Lower lobe of right lung (tissue), 2 donors: ENCODE measurements at regions not wholly inside any gene's neighbourhood (a gene's known extent, or its start where the extent isn't known, plus 50 kb on each side); places are given as distances from the start of the nearest gene placed in this dataset.

Experiments
- ATAC-seq, 2 donors: fragments of 200-7000 bp; cut with Tn5 transposase; one replicate each; pipeline ENCODE4 v1.9.1; 2020 to 2022; ENCODE audit warnings: mild to moderate bottlenecking in 2 of 2, moderate library complexity in 2 of 2
- DNase-seq: peaks from one replicate; pipeline ENCODE4 v3.0.0-alpha.2; 2020
- H3K27ac ChIP-seq: fragments of 200-600 bp; one replicate; pipeline ENCODE4 v1.8.0; 2022
- H3K27me3 ChIP-seq: fragments of 200-600 bp; one replicate; pipeline ENCODE4 v1.8.0; 2022; ENCODE audit warnings: low read depth
- H3K36me3 ChIP-seq: fragments of 200-600 bp; one replicate; pipeline ENCODE4 v1.8.0; 2022; ENCODE audit warnings: mild to moderate bottlenecking
- H3K4me1 ChIP-seq: fragments of 200-600 bp; one replicate; pipeline ENCODE4 v1.8.0; 2022
- H3K4me3 ChIP-seq: fragments of 200-600 bp; one replicate; pipeline ENCODE4 v1.8.0; 2022; ENCODE audit warnings: mild to moderate bottlenecking
- H3K9me3 ChIP-seq: fragments of 200-600 bp; one replicate; pipeline ENCODE4 v1.8.0; 2022
- intact Hi-C: fragments of 100-400 bp; cut with DNase I; formaldehyde crosslinking; loops from one replicate; pipeline ENCODE4 v1.11.0; 2022
- TF ChIP-seq, protein P1 (sequence below): fragments of 200-600 bp; IDR thresholded peaks from one replicate; pipeline ENCODE4 v1.8.0; 2022; ENCODE audit warnings: antibody characterized with exemption, mild to moderate bottlenecking
- donor health status: DM: no; HTN: yes; CAD: no; lungs with severe emphysema.

DNA sequence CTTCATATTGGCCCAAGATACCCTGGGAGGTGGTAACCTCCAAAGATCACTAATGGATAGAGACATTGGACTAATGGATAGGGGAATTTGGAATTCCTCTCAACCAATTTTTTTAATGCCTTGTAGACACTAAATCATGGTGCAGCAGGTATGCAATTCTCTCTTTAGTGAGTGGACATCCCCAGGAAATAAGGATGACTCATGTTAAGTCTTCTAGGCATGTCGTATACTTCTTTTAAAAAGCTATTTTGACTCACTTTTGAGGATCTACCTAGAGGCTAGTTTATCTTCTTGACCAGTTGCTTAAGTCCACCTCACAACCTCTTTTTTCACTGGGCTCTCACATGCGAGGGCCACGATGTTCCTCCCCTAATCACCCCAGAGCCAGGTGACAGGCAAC, 211.6 kb upstream of the CDH12 start:
- Histone ChIP-seq H3K4me1 (no peaks in the 10 kb centered on the region), H3K36me3 (no peaks in the 10 kb centered on the region), H3K4me3 (no peak overlapping the region), H3K27me3 (no peaks in the 10 kb centered on the region), H3K9me3 (no peaks in the 10 kb centered on the region), H3K27ac (no peak overlapping the region)
- intact Hi-C loops = no loop called here
- DNase-seq (no peak), ATAC-seq (no peak)
- TF ChIP-seq, protein P1, sequence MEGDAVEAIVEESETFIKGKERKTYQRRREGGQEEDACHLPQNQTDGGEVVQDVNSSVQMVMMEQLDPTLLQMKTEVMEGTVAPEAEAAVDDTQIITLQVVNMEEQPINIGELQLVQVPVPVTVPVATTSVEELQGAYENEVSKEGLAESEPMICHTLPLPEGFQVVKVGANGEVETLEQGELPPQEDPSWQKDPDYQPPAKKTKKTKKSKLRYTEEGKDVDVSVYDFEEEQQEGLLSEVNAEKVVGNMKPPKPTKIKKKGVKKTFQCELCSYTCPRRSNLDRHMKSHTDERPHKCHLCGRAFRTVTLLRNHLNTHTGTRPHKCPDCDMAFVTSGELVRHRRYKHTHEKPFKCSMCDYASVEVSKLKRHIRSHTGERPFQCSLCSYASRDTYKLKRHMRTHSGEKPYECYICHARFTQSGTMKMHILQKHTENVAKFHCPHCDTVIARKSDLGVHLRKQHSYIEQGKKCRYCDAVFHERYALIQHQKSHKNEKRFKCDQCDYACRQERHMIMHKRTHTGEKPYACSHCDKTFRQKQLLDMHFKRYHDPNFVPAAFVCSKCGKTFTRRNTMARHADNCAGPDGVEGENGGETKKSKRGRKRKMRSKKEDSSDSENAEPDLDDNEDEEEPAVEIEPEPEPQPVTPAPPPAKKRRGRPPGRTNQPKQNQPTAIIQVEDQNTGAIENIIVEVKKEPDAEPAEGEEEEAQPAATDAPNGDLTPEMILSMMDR = no peak

DNA sequence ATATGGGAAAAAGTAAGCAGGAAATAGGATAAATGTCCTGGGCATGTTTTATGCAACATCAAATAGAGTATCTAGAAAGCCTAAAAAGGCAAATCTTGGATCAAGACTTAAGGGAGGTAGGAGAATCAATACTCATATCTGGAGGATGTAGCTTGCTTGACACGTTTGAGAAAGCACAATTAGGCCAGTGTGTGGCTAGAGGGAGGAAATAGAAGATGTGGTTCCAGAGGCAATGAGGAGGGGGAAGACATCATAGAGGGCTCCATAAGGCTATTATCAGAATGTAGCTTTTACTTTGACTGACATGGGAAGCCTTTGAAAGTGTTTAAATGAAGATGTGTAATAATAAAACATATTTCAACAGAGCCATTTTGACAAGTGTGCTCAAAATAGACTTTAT, 200.7 kb upstream of the CDH12 start:
- TF ChIP-seq, protein P1 = no peak
- Histone ChIP-seq H3K27me3 (no peaks in the 10 kb centered on the region), H3K27ac (no peak overlapping the region), H3K9me3 (no peaks in the 10 kb centered on the region), H3K4me3 (no peak overlapping the region), H3K36me3 (no peaks in the 10 kb centered on the region), H3K4me1 (no peaks in the 10 kb centered on the region)
- DNase-seq (no peak), ATAC-seq (no peak)
- intact Hi-C loops = no loop called here

DNA sequence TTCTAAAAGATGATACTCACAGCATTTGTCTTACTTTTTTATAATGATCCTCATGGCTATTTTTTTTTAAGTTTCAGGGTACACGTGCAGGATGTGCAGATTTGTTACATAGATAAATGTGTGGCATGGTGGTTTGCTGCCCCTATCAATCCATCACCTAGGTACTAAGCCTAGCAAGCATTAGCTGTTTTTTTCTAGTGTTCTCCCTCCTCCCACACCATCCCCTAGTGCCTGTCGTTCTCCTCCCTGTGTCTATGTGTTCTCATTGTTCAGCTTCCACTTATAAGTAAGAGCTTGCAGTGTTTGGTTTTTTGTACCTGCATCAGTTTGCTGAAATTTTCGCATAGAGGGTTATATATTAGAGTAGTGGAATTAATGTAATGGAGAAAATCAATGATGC, 189.1 kb upstream of the CDH12 start:
- Histone ChIP-seq H3K4me3 (no peak overlapping the region), H3K36me3 (no peaks in the 10 kb centered on the region), H3K4me1 (no peaks in the 10 kb centered on the region), H3K27me3 (no peaks in the 10 kb centered on the region), H3K27ac (no peak overlapping the region), H3K9me3 (no peaks in the 10 kb centered on the region)
- DNase-seq = no peak
- ATAC-seq = no peak
- intact Hi-C loops = no loop called here
- TF ChIP-seq, protein P1 = no peak

DNA sequence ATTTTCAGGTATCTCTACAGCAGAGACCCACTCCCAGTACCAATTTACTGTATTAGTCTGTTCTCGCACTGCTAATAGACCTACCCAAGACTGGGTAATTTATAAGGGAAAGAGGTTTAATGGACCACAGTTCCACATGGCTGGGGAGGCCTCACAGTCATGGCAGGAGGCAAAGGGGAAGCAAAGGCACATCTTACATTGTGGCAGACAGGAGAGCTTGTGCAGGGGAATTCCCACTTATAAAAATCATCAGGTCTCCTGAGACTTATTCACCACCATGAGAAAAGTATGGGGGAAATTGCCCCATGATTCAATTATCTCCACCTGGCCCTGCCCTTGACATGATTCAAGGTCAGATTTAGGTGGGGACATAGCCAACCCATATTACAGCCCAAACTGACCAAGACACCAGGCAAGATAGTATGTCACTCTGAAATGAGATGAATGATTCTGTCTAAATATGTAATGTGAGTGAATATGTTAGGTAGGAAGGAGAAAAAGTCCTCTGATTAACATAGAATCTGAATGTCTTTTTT, 182.5 kb upstream of the CDH12 start:
- TF ChIP-seq, protein P1 = no peak
- no peaks in the 10 kb centered on the region for H3K36me3 ChIP-seq
- intact Hi-C loops = no loop called here
- DNase-seq (no peak), ATAC-seq (no peak)
- H3K4me3 ChIP-seq = no peak overlapping the region
- no peak overlapping the region for H3K27ac ChIP-seq
- H3K9me3 ChIP-seq = no peaks in the 10 kb centered on the region
- H3K27me3 ChIP-seq = no peaks in the 10 kb centered on the region
- no peaks in the 10 kb centered on the region for H3K4me1 ChIP-seq

DNA sequence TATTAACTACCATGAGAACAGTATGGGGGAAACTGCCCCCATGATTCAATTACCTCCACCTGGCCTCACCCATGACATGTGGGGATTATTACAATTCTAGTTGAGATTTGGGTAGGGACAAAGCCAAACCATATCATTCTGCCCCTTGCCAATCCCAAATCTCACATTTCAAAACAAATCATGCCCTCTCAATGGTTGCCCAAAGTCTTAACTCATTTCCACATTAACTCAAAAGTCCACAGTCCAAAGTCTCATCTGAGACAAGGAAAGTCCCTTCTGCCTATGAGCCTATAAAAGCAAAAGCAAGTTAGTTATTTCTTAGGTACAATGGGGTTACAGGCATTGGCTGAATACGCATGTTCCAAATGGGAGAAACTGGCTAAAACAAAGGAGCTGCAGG, 180.7 kb upstream of the CDH12 start:
- ATAC-seq = no peak
- TF ChIP-seq, protein P1 = no peak
- no peak for DNase-seq
- Histone ChIP-seq H3K4me3 (no peak overlapping the region), H3K9me3 (no peaks in the 10 kb centered on the region), H3K27ac (no peak overlapping the region), H3K36me3 (no peaks in the 10 kb centered on the region), H3K27me3 (no peaks in the 10 kb centered on the region), H3K4me1 (no peaks in the 10 kb centered on the region)
- intact Hi-C loops = no loop called here

DNA sequence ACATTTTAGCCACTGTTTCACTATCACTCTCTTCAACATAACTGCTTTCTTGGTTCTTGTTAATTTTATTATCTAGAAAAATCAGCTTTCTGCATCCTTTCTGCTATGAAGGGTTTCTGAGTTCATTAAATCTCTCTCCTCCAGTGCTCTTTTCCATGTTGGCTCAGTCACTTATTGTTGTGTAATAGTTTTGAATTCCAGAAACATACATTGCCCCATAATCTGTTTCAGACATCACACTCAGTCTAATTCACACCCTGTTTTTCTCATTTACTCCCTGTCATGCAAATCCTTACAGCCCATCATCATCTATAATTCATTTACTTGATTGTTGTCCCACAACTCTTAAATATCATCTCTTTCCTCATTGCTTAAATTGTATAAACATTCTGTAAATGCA, 176.1 kb upstream of the CDH12 start:
- H3K27ac ChIP-seq = no peak overlapping the region
- intact Hi-C loops = no loop called here

More for the DNA sequence above, 176.1 kb upstream of the CDH12 start:
- no peak for ATAC-seq
- H3K4me1 ChIP-seq = no peaks in the 10 kb centered on the region
- no peak for DNase-seq
- no peak overlapping the region for H3K4me3 ChIP-seq
- TF ChIP-seq, protein P1 = no peak
- H3K9me3 ChIP-seq = no peaks in the 10 kb centered on the region
- no peaks in the 10 kb centered on the region for H3K27me3 ChIP-seq
- H3K36me3 ChIP-seq = no peaks in the 10 kb centered on the region
